Gastrocnemius medialis (tissue), 4 donors: ENCODE measurements at regions not wholly inside any gene's neighbourhood (a gene's known extent, or its start where the extent isn't known, plus 50 kb on each side); places are given as distances from the start of the nearest gene placed in this dataset.

Experiments used
- ATAC-seq, 2 donors: fragments of 150-250 bp; one replicate each; pipeline ENCODE4 v1.9.1; 2016
- DNase-seq, 2 donors: peaks; one replicate each; pipeline ENCODE4 v3.0.0-alpha.2; 2019
- H3K27ac ChIP-seq, 4 donors: fragments of 200-600 bp; sonication (generic); 1 replicate in 1 of 4; 2 replicates in 3 of 4; pipeline ENCODE4 v1.5.1; 2016 to 2018; ENCODE audit warnings: mild to moderate bottlenecking in 2 of 4, moderate library complexity in 1 of 4
- H3K27me3 ChIP-seq, 3 donors: fragments of 200-600 bp; sonication (generic) in 2 of 3; 1 replicate in 1 of 3; 2 replicates in 2 of 3; pipeline versions ENCODE4 v1.5.1 to v1.6.0; 2016 to 2019; ENCODE audit warnings: mild to moderate bottlenecking in 1 of 3, moderate library complexity in 1 of 3
- H3K36me3 ChIP-seq, 2 donors: fragments of 200-600 bp; sonication (generic) in 1 of 2; one replicate each; pipeline ENCODE4 v1.5.1; 2017 to 2018
- H3K4me1 ChIP-seq, 2 donors: fragments of 200-600 bp; sonication (generic) in 1 of 2; one replicate each; pipeline ENCODE4 v1.5.1; 2016 to 2017; ENCODE audit warnings: mild to moderate bottlenecking in 2 of 2
- H3K4me3 ChIP-seq, 4 donors: fragments of 200-600 bp; sonication (generic) in 3 of 4; 1 replicate in 1 of 4; 2 replicates in 3 of 4; pipeline ENCODE4 v1.5.1; 2016 to 2019; ENCODE audit warnings: mild to moderate bottlenecking in 2 of 4
- H3K9me3 ChIP-seq, 3 donors: fragments of 200-600 bp; sonication (generic) in 2 of 3; 1 replicate in 1 of 3; 2 replicates in 2 of 3; pipeline ENCODE4 v1.5.1; 2016 to 2019
- CTCF ChIP-seq, 5 experiments: fragments of 450-650 bp in 3 of 5; fragments of 200-600 bp in 2 of 5; sonication (generic) in 2 of 5; IDR thresholded peaks in 4 of 5; conservative IDR thresholded peaks in 1 of 5; 1 replicate in 4 of 5; 2 replicates in 1 of 5; pipeline ENCODE4 v1.5.1; 2016 to 2019; ENCODE audit warnings: antibody characterized with exemption in 5 of 5, mild to moderate bottlenecking in 3 of 5, moderate library complexity in 3 of 5
- POLR2A ChIP-seq, 2 donors: fragments of 450-650 bp; IDR thresholded peaks; one replicate each; pipeline ENCODE4 v1.6.1; 2017; ENCODE audit warnings: antibody characterized with exemption in 2 of 2, mild to moderate bottlenecking in 2 of 2, moderate library complexity in 2 of 2
- in situ Hi-C, 4 donors: fragments of 200-750 bp; cut with MboI; loops; one replicate each; pipeline versions ENCODE4 v1.15.0 to v1.8.0; 2017; ENCODE audit warnings: low sequenced_read_pairs in 4 of 4
- intact Hi-C: fragments of 100-400 bp; cut with DNase I; formaldehyde crosslinking; loops from one replicate; pipeline ENCODE4 v1.15.1; 2023; ENCODE audit warnings: low total_unique reads

DNA sequence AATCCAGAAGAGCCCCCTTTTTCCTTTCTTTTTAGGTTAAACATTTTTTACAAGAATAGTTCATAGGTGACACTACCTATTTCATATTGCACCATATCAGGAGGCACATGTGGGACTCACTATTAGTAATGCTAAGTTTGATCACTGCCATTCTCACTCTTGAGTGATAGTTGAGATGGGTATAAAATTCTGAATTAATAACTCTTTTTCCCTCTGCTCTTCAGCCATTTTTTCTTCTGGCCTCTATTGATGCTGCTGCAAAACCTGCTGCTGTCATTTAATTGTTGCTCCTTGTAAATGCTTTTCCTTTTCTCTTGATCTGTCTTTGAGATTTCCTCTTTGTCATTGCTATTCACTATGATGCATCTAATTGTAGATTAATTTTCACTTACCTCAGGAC lies 482.0 kb downstream of the MID1IP1 start:
- H3K9me3 ChIP-seq, result peaks cover 0 to 6% (median 0%) of the 10 kb centered on the region in 3 donors
- in situ Hi-C loops, result no loop called here
- DNase-seq, result no peak
- H3K4me3 ChIP-seq, result no peak overlapping the region
- no peak for ATAC-seq
- intact Hi-C loops, result no loop called here
- no peaks in the 10 kb centered on the region for H3K27me3 ChIP-seq
- no peak for TF ChIP-seq POLR2A (IDR thresholded peaks at IDR 0.05)
- TF ChIP-seq CTCF (IDR thresholded peaks at IDR 0.05 in 4 of 5, conservative IDR thresholded peaks at IDR 0.05 in 1 of 5), result no peak
- H3K36me3 ChIP-seq, result no peaks in the 10 kb centered on the region
- H3K4me1 ChIP-seq, result no peaks in the 10 kb centered on the region
- no peak overlapping the region for H3K27ac ChIP-seq

GRCh38 chrX:39288592-39288991 lies 487.3 kb downstream of the MID1IP1 start:
- Histone ChIP-seq H3K36me3 (no peaks in the 10 kb centered on the region), H3K27ac (no peak overlapping the region), H3K4me1 (no peaks in the 10 kb centered on the region), H3K9me3 (peaks cover 0 to 6% (median 0%) of the 10 kb centered on the region in 3 donors), H3K4me3 (no peak overlapping the region), H3K27me3 (peaks cover 0 to 3% (median 0%) of the 10 kb centered on the region in 3 donors)
- DNase-seq (no peak), ATAC-seq (no peak)
- intact Hi-C loops (no loop called here), in situ Hi-C loops (no loop called here)
- no peak for TF ChIP-seq CTCF (IDR thresholded peaks at IDR 0.05 in 4 of 5, conservative IDR thresholded peaks at IDR 0.05 in 1 of 5)
- no peak for TF ChIP-seq POLR2A (IDR thresholded peaks at IDR 0.05)

DNA sequence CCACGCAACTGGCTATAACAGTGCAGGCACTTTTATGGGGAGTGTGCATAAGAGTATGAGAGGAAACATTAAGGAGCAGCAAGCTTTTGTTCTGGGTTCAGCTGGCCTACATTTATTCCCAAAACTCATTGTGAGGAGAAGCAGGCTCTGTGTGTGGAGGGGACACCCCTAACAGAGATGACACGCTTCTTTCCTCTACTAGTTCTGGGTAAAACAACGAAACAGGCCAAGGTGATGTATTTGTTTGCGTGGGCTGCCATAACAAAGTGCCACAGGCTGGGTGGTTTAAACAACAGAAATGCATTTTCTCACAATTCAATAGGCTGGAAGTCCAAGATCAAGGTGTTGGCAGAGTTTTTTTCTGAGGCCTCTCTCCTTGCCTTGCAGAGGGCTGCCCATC lies 488.6 kb downstream of the MID1IP1 start:
- intact Hi-C loops (no loop called here), in situ Hi-C loops (no loop called here)
- Histone ChIP-seq H3K4me1 (no peaks in the 10 kb centered on the region), H3K36me3 (no peaks in the 10 kb centered on the region), H3K9me3 (no peaks in the 10 kb centered on the region), H3K4me3 (no peak overlapping the region), H3K27me3 (peaks cover 0 to 3% (median 0%) of the 10 kb centered on the region in 3 donors), H3K27ac (no peak overlapping the region)
- TF ChIP-seq POLR2A (IDR thresholded peaks at IDR 0.05) (no peak), CTCF (IDR thresholded peaks at IDR 0.05 in 4 of 5, conservative IDR thresholded peaks at IDR 0.05 in 1 of 5) (no peak)
- ATAC-seq (no peak), DNase-seq (no peak)

GRCh38 chrX:39293203-39293602 lies 491.9 kb downstream of the MID1IP1 start:
- H3K4me3 ChIP-seq, result no peak overlapping the region
- in situ Hi-C loops, result no loop called here
- H3K27me3 ChIP-seq, result peaks cover 0 to 7% (median 0%) of the 10 kb centered on the region in 3 donors
- TF ChIP-seq CTCF (IDR thresholded peaks at IDR 0.05 in 4 of 5, conservative IDR thresholded peaks at IDR 0.05 in 1 of 5) (no peak), POLR2A (IDR thresholded peaks at IDR 0.05) (no peak)
- no peaks in the 10 kb centered on the region for H3K4me1 ChIP-seq
- DNase-seq (no peak), ATAC-seq (no peak)
- intact Hi-C loops, result no loop called here
- no peaks in the 10 kb centered on the region for H3K36me3 ChIP-seq
- H3K27ac ChIP-seq, result no peak overlapping the region
- H3K9me3 ChIP-seq, result no peaks in the 10 kb centered on the region

GRCh38 chrX:39296472-39296871 lies 495.2 kb downstream of the MID1IP1 start:
- Histone ChIP-seq H3K4me3 (no peak overlapping the region), H3K27ac (no peak overlapping the region), H3K4me1 (no peaks in the 10 kb centered on the region), H3K9me3 (no peaks in the 10 kb centered on the region), H3K27me3 (peaks cover 0 to 5% (median 0%) of the 10 kb centered on the region in 3 donors), H3K36me3 (no peaks in the 10 kb centered on the region)
- in situ Hi-C loops (no loop called here), intact Hi-C loops (no loop called here)
- ATAC-seq (no peak), DNase-seq (no peak)
- TF ChIP-seq CTCF (IDR thresholded peaks at IDR 0.05 in 4 of 5, conservative IDR thresholded peaks at IDR 0.05 in 1 of 5) (no peak), POLR2A (IDR thresholded peaks at IDR 0.05) (no peak)
